DMS79 (cell line): ENCODE measurements at regions not wholly inside any gene's neighbourhood (a gene's known extent, or its start where the extent isn't known, plus 50 kb on each side); places are given as distances from the start of the nearest gene placed in this dataset.
"Not testable (repeated sequence)": the region's sequence is repeated elsewhere in the genome, so short reads cannot be mapped to it uniquely, and the experiment has no call there.

Source experiments
- DNase-seq: peaks from one replicate; lab custom pipeline; 2025; lab: John Stamatoyannopoulos, UW

DNA sequence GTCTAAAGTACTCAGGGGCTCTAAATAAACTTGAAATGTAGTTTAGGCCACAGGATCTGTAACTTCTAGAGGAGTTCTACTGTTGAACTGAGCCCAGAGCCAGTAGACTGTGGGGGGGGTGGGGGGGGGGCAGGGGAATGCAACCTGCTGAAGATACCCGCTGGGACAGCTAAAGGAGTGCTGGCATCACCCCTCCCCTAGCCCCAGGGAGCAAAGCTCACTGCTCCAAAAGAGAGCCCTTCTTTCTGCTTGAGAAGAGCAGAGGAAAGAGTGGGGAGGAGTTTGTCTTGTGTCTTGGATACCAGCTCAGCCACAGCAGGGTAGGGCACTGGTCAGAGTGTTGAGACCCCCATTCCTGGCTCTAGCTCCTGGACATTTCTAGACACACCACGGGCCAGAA, 414.0 kb upstream of the KLHL29 start:
- DNase-seq = no peak

DNA sequence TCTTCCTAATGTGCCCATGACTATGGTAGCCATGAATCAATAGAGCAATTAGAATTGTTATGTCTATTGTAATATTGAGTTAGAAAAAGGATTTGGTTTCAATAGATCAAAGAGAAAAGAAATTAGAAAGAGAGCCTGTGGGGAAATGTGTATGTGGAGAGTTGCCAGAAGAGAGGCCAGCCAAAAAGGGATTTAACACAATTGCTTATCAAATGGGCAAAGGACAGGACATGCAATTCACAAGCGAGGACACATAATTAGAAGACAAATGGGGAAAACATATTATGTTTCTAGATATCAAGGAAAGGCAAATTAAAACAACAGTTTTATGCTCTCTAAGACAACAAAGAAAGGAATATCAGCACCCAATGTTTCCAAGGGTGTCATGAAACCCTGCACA, 403.2 kb upstream of the KLHL29 start:
- no peak for DNase-seq

DNA sequence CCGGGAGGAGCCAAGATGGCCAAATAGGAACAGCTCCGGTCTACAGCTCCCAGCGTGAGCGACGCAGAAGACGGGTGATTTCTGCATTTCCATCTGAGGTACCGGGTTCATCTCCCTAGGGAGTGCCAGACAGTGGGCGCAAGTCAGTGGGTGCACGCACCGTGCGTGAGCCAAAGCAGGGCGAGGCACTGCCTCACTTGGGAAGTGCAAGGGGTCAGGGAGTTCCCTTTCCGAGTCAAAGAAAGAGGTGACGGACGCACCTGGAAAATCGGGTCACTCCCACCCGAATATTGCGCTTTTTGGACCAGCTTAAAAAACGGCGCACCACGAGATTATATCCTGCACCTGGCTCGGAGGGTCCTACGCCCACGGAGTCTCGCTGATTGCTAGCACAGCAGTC, 400.8 kb upstream of the KLHL29 start:
- not testable (repeated sequence) for DNase-seq

DNA sequence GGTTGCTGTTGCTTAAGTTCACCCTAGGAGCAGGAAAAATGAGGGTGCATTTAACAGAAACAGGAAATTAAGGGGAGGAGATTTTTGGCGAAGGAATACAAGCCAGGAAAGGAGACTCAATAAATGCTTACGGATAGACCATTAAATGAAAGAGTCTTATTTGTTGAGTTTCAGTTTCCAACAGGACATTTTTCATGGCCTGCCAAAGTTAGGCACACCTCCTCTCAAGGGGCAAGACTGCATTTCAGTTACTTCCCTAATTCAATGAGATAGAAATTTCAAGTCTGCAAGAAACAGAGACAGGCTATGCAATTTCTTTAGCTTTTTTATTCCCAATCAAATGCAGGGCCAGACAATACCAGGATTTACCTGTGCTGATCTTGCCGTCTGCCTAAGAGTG, 394.7 kb upstream of the KLHL29 start:
- DNase-seq = no peak

DNA sequence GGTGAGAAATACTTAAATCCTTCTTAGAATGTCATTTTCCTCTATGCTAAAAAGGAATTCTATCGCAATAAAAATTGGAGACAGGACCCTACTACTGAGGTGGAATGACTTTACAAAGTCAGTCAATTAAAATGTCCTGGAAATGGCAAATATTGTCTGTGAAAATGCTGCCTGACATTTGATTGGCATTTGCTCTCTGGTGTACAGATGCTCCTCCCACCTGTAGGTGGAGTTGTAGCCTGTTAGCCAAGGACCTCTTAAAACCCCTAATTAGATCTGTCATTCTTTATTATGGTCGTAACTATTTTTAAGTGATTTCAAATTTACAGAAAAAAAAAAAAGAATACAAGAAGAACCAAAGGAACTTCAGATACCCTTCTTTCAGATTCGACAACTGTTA, 393.1 kb upstream of the KLHL29 start:
- no peak for DNase-seq

DNA sequence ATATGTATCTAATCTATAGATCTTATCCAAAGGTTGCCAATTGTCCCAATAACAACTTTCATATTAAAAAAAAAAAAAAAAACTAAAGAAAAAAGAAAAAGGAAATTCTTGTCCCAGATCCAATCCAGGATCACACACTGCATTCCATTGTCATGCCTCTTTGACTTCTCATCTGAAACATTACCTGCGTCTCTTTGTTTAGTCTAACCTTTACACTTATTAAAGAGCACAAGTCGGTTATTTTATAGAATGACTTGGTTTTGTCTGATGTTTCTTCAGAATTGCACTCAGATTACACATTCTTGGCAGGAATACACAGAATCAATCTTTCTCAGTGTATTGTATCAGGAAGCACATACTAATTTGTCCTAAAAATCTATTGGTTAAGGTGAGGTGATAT, 392.5 kb upstream of the KLHL29 start:
- no peak for DNase-seq

DNA sequence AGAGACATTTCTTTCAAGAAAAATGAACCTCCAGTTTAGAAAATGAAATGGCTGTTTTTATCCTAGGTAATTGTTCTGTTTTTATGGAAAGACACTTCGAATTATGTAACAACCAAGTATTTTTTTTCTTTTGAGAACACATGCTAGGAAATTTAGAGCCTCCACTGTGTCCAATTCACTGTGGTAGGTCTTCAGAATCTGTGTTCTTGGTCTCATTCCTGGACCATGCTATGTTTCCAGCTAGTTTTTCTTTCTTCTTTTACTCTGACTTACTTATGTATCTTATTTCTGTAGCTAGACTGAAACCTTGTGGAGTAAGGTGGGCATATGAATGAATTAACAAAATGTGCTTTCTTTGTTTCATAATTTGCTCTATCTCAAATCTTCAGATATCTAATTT, 391.7 kb upstream of the KLHL29 start:
- DNase-seq = no peak

DNA sequence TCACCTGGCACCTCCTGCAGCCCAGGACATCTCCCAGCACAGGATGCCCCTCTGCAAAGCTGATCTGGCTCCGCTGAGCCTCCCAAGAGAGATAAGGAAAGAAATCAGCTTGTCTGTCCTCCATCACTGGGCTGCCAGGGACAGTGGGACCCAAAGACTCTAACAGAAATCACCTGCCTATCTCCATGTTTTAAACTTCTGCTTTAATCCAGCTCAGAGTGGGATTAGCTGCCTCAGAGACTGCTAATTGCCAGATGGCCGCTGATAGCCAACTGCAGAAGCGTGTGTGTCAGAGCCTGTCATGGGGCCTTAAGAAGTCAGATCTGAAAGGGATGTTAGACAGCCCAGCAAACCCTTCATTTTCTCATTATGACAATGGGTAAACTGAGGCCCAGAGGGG, 389.4 kb upstream of the KLHL29 start:
- DNase-seq = no peak

DNA sequence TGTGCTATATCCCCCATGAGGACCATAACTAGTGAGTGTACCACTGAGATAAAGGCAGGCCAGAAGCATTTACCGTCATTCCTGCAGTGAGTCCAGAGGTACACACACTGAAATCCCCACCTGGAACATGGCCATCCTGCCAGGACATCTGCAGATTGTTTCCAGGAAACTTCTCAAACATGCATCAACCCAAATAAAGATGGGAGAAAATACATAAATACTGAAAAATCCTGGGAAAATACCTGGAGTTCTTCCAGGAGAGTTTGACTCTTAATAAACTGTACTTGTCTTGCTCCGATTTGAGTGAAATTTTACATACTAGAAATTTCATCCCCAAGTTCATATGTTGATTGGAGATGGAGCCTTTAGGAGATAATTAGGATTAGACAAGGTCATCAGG, 388.1 kb upstream of the KLHL29 start:
- DNase-seq = no peak

DNA sequence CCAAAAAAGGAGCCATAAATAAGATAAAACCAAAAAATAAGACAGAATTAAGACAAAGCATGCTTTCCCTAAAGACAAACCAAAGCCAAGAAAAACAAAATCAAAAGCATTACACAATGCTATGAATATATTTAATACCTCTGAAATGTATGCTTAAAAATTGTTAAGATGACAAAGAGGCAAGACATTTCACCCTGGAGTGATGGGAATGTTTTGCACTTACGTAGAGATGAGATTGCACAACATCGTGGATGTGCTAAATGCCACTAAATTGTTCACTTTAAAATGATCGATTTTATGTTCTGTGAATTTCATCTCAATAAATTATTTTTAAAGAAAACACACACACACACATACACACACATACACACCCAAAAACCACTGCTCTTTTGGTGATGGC, 386.6 kb upstream of the KLHL29 start:
- no peak for DNase-seq

DNA sequence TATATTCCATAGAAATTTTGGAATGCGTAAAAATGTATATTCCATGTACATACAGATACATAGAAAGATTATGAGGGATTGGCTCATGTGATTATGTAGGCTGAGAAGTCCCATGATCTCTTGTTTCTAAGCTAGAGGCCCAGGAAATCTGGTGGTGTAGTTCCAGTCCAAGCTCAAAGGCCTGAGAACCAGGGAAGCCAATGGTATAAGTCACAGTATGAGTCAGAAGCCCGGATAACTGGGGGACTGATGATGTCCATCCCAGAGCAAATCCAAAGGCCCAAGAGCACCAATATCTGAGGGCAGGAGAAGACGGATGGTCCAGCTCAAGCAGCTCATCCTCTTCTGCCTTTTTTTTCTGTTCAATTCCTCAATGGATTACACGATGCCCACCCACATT, 385.0 kb upstream of the KLHL29 start:
- DNase-seq = no peak

DNA sequence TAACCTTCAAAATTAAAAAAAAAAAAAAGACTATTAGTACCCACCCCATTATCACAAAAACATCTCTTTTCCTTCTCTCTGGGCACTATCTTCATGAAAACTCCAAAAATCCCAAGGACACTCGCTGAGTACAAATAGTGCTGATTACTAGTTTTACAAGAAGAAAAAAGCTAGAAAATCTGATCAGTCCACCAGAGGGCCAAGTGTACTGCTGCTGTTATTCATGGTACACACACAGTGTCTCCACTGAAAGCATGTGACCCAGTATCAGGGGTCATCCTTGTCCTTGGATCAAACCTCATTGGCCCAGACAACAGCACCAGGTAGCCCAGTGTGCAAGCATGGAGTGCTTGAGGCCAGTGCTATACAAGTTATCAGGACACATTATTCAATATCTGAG, 382.7 kb upstream of the KLHL29 start:
- no peak for DNase-seq

DNA sequence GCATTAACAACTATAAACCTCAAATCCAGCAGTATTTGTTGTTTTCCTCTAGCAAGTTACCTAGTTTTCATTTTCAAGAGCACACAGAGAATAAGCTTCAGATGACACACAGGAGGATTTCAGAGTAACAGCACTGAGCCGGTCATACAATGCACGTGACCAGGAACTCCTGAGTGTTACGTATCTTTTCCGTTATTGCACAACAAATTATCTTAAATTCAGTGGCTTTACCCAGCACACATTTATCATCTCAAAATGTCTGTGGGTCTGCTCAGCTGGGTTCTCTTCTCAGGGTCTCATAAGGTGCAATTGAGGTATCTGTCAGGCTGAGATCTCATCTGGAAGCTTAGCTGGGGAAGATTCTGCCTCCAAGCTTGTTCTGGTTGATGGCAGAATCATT, 379.5 kb upstream of the KLHL29 start:
- DNase-seq = no peak

DNA sequence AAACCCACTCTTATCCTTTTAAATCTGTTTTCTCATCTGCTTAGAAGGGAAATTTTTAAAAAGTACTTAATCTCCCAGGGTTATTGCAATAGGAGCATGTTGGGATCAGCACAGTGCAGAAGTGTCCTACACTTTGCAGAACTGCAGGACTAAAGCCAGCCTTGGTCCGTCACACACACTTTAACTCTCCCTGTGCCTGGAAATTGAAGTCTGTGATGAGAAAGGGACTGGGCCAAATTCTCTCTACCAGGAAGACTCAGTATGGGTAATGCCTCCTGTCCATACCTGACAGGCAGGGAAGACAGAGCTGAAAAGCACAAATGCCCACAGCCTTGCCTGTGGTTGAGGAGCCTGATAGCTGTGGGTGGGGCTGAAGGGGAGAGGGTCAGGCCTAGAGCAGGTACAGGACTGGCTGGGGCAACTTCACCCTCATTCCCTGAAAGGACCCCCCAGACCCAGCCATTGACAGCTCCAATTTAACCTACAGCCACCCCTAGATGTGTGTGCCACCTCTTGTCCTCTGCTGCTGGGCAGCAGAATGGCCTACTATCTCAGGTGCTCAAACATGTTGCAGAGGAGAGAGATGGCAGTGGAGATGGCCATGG, 377.2 kb upstream of the KLHL29 start:
- DNase-seq = no peak

DNA sequence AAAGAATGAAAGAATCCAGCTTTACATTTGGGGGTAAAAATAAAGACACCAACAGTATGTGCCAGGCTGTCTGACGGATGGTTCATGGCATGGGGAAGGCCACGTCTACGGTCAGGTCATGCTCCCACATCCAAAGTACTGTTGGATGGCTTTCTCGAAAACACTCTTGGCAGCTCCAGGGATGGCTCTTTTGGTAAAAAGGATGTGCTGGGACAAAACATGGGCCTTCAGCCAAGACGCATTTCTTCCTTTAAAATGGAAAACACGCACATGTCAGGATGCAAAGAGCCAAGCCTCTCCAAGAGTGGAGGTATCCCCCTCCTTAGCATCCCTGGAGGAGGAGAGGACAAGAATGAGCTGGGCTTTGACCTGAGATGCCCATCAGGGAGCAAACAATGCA, 376.5 kb upstream of the KLHL29 start:
- no peak for DNase-seq

DNA sequence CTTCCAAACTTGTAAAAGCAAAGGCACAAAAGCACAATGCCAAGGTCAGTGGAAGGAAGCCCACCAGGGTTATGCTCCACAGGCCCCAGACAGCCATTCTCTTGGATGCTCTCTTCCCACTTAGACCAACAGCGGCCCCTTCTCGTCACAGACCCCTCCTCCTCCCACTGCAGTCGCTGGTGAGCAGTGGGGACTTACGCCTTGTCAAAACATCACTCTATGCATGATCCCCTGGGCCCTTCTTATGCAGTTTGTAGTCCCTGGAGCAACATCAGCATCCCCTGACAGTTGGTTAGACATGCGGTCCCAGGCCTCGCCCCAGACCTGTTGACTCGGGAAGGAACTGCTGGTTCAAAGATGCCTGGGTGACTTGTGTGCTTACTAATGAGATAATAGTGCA, 376.0 kb upstream of the KLHL29 start:
- no peak for DNase-seq

DNA sequence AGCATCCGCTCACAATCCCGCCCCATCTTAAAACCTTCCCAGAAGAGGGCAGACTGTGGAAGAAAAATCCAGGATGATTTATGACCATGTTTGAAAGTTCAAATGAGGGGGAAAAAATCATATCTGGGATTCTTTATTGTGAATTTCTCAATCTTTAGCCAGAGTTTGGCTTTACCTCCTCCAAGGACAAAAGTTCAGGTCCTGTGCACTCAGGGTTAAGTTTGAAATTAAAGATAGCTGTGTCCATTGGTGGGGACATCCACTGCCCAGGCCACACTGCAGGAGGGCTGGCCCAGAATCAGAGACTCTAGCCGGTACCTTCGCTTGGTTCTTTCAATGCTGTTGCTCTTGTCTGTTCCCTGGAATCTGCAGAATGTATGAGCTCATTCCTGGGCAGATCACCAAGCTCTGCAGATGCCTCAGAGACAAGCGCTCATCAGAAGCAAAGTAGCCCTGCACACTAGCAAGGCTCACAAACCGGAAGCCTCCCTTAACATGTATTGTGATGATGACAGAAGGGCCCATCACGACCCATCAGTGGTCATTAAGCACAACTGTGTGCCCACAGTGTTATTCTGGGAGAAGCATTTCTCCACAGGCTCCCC, 375.3 kb upstream of the KLHL29 start:
- DNase-seq = no peak

DNA sequence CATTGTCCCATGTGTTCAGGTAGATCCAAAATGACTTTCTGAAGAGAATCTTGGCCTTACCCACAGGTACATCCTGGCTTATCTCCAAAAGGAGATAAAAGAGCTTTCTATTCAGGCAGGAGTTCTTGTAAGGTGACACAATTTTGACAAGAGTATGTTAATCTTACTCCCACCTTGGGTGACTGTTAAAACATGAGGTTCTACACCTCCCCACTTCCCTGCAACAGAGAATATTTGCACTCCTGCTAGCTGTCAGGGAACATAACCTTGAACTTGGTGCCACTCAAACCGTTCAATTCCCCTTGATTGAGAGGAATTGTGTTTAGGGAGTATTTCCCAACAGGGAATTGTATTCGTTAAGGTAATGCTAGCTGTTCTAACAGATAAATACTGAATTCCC, 372.5 kb upstream of the KLHL29 start:
- no peak for DNase-seq

DNA sequence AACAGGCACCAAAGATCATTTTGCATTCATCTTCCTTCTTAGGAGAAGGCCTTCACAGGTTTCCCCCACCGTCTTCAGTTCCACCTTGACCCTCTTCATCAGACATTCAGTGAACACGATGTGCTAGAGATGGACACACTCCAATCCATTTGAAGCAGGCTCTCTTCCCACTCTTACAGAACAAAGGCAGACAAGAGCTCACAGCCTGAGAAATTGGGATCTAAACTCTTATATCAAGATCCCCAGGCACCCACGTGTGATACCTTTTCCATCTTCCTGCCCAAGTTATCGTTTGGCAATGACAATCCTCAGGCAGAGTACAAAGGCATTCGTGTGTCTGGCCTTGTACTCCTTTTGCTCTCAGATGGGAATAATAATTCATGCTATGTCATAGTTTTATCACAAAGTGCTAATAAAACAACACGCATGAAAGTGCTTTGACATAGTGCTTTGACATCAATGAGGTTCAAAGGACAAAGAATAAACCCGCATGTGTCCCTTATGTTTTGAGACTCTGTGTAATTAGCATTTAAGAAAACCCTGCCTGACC, 369.3 kb upstream of the KLHL29 start:
- no peak for DNase-seq

DNA sequence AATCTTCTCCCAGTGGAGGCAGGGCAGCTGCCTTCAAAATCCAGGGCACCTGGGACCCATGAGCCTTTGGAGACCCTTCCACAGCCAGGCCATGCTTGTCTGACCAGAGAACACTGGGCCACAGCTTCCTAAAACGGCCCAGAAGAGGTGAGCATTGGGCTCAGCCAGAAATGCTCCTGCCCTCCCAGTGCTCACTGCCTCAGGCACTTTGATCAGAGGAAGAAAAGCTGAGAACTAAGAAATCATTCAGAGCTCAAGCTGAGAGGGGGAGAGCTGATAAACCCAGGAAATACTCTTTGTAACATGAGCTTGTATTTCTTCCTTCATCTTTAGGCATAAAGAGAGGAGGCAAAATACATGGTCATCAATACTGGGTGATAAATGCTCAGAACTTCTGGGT, 365.5 kb upstream of the KLHL29 start:
- no peak for DNase-seq

DNA sequence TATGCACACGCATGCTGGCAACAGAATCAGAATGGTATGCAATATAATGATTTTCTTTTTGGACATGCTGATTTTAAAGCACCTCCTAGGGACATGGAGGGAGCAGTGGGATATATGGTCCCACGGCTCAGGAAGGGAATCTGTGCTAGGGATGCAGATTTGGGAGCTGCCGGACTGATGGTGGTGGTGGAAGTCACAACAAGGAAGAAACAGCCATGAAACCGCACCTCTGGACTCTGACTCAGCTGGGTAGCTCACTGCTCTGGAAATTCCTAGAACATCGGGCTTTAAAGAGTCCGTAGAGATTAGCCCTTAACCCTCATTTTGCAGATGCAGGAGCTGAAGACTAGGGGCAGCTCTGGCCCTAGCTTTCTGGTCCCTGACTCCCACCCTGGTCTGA, 364.3 kb upstream of the KLHL29 start:
- DNase-seq = no peak

DNA sequence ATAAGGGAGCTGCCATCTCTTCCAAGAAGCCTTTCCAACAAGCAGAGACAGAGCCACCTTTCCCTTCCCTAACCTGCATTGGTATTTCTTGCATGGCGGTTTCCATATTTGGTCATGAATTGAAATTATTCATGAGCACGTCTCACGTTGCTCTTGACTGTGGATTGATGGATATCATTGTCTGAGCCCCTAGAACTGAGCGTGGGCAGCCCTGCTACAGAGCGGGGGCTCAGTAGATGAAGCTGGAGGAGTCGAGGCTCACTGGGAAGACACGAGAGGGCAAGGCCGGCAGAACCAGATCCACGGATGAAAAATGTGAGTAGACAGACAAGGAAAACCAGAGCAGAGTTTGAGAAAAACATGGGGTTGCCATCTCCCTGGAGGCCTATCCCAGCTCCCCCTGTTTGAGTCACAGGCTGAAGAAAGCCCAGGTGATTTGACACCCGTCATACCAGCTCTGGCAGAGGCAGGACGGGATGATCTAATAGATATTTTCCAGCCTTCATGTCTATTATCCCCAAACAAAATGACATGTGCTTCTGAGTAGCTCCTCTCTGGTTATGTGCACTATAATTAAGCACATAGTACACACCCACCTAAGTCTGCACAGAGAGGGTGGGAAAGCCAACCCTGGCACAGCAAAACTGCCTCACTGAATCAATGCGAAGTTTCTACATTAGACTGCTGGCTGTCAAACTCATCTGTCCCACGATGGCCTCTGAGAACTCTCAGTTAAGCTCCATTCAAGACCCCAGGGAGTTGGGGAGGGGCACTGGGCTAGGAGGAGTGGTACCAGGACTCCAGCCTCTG, 363.5 kb upstream of the KLHL29 start:
- no peak for DNase-seq

DNA sequence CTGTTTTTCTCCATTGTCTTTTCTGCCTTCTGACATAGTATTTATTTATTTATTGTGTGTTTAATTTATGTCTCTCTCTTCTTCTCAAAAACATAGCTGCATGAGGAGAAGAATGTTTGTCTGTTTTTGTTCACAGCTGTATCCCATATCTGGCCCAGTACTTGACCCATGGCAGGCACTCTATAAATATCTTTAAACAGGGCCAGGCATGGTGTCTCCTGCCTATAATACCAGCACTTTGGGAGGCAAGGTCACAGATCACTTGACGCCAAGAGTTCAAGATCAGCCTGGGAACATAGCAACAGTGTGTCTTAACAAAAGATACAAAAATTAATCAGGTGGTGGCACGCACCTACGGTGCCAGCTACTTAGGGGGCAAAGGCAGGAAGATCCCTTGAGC, 361.3 kb upstream of the KLHL29 start:
- no peak for DNase-seq
